Superior temporal gyrus (tissue), 1 donor: ENCODE measurements at regions not wholly inside any gene's neighbourhood (a gene's known extent, or its start where the extent isn't known, plus 50 kb on each side); places are given as distances from the start of the nearest gene placed in this dataset.

Experiments used
- DNase-seq: peaks from one replicate; pipeline ENCODE4 v3.0.0-alpha.2; 2016; ENCODE audit errors: extremely low spot score

DNA sequence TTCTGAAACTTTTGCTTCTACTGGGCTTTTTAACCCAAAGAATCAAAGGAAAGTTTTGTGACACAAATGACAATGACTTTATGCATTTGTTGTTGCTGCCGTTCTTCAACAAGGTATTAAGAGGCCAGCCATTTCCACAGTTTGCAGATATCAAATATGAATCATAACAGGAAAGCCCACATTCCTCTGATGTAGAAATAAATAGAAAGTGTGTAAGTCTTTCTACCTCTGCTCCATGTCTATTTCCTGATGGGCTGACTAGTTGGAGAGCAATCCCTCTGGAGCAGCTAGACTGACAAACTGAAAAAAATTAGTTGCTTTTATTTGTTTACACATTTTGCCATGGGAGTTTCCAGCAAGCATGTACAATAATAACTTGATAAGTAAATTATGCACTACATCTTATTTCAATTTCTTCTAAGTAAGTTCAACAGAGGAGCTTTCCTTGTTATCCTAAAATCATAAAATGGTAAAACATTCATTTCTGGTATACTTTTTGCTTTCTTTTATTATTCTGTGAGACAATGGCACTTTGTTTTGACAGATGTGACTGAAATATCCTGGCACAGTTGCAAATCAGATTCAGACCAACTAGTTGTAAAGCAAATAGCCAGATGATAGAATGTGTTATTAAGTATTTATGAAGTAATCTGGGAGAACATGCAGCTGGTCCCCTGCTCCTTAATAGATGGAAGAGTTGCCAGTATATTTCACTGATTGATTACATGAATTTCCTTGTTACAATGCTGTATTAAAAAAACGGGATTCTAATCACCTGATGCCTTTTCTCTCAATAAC, 266.7 kb downstream of the METTL4 start:
- no peak for DNase-seq

- no peak for DNase-seq
These were observed 264.7 kb downstream of the METTL4 start for GRCh38 chr18:2306606-2307005.

DNA sequence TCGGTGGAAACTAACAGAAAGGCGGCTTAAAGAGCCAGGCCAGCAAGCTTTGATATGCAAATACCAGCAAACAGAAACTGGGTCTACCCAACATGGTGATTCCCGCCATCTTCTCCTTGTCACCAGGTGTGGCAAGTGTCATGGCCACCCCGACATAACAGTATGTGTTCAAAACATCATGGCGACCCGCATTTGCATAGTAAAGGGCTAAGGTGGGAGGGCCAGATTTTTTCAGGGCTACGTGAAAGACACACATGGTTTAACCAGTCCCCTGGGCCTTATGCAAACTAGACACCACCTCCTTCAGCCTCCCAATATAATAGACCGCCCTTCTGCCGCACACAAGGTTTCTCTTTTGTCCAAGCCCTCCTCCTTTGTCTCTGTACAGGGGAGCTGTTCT, 260.4 kb downstream of the METTL4 start:
- DNase-seq = no peak

DNA sequence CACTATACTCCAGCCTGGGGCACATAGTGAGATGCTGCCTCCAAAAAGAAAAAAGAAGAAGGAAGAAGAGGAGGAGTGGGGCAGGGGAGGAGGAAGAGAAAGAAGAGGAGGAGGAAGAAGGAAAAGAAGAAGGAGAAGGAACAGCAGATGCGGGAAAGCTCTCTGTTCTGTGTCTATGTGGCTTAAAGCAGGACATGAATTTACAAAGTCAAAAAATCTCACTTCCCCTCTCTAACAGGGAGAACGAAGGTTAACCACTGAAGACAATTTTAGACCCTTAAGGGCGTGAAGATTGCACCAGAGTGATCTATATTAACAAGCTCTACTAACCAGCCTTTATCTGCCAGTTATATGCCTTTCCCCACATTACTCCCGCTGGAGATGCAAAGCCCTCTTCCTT, 258.9 kb downstream of the METTL4 start:
- DNase-seq = no peak

DNA sequence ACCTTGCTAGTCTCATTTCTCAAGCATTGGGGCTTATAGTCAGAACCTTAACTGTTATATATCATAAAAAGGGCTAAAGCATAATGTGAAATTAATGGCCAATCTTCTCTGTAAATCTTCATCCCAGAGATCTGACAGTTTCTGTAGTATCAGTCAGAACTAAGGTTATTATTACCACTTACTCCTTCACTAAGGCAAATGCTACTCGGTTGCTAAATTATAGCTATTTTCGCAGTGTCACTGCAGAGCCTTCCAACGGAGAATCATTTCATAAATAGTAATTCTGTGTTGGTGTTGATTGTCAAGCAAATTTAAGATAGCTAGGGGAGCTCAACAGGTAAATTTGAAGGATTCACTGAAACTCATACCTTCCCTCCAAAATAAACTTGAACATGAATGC, 258.0 kb downstream of the METTL4 start:
- DNase-seq = no peak

GRCh38 chr18:2316082-2316750, 255.1 kb downstream of the METTL4 start:
- no peak for DNase-seq

DNA sequence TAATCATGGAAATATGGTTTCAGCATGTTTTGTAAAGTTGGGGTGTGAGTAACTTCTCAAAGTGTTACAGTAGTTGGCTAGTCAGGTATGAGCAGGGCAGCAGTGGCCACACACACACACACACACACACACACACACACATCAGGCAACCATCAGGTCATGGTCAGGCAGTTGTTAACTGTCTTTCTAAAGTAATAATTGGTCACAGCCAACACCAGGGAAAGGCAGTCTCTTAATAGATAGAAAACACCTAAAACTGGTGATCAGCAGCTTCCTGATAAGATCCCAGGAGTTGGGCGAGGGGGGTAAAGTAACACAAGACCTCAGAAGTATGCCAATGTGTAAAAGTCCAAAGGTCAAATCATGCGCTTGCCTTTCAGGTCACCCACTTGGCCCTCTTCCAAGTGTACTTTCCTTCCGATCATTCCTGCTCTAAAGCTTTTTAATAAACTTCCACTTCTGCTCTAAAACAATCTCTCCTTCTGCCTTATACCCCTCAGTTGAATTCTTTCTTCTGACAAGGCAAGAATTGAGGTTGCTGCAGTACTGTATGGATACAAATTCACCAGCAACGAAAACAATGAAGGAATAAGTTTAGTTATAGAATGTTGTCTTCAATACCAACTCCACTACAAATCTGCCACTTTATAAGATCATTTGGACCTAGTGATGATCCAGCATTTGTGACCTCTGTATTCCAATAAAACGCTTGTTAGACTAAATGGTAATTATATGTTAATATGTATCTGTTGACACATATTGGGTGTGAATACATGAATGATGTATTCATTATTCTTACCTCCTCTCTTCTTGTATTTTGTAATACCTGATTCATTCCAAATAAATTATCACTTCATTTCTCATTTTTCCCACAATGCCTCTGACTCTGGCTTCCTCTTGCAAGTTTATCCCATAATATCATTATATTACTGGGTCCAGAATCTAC, 254.3 kb downstream of the METTL4 start:
- DNase-seq = no peak

DNA sequence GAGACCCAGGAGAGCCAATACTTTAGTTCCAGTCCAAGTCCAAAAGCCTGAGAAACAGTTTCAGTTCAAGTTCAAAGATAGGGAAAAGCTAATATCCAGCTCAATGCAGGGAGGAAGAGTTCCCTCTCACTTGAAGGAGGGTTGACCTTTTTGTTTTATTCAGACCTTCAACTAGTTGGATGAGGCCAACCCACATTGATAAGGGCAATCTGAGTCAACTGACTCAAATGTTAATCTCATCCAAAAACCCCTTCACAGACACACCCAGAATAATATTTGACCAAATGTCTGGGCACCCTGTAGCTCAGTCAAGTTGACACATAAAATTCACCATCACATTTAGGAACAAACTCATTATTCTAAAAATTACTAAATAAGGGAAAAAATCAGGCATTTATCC, 246.8 kb downstream of the METTL4 start:
- DNase-seq = no peak

GRCh38 chr18:2325308-2325849, 245.9 kb downstream of the METTL4 start:
- DNase-seq = no peak

- DNase-seq = no peak
These were observed 245.4 kb downstream of the METTL4 start for GRCh38 chr18:2325933-2326332.

- no peak for DNase-seq
These were observed 244.3 kb downstream of the METTL4 start for GRCh38 chr18:2326999-2327398.

- no peak for DNase-seq
These were observed 240.5 kb downstream of the METTL4 start for GRCh38 chr18:2330764-2331163.

GRCh38 chr18:2331491-2331890, 239.8 kb downstream of the METTL4 start:
- no peak for DNase-seq

- no peak for DNase-seq
These were observed 234.5 kb downstream of the METTL4 start for GRCh38 chr18:2336690-2337392.

DNA sequence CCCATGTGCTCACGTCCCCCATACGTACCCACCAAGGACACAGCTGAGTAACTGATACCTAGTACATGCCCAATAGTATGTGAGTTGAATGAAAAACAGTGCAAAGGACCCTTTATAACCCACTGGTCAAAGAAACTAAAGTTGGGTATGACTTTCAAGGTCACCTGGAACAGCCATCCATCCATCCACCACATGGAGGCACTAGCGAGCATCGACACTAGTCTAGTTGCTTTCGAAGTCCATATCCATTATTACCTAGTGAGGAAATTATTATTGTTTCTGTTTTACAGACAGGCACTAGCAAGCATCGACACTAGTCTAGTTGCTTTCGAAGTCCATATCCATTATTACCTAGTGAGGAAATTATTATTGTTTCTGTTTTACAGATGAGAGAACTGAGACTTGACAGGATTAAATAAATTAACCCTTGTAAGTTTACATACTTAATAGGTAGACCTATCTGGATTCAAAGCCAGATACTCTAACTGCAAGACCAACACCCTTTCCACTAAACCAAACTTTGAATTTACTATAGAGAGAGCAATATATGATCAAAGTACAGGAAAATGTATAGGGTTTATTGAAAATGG, 233.7 kb downstream of the METTL4 start:
- no peak for DNase-seq

GRCh38 chr18:2338601-2339000, 232.7 kb downstream of the METTL4 start:
- no peak for DNase-seq

- DNase-seq = no peak
These were observed 231.0 kb downstream of the METTL4 start for GRCh38 chr18:2340335-2340734.

DNA sequence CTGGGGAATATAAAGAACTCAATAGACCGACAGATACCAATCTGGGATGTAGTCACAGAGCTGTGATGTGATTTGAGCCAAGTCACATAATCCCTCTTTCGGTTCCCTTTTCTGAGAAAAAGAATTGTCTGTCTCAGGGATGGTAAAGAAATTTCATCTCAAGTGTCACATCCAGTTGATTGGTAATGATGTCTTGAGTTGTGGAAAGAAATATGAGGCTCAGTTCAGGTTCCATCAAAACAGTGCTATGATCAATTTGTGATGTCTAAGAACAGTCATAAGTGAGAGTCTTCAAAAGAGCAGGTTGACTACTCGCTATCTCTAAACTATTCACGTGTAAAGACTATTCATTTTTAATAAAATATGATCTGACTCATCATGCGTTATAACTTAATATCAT, 223.3 kb downstream of the METTL4 start:
- DNase-seq = no peak

- DNase-seq = no peak
These were observed 220.0 kb downstream of the METTL4 start for GRCh38 chr18:2351126-2351850.

DNA sequence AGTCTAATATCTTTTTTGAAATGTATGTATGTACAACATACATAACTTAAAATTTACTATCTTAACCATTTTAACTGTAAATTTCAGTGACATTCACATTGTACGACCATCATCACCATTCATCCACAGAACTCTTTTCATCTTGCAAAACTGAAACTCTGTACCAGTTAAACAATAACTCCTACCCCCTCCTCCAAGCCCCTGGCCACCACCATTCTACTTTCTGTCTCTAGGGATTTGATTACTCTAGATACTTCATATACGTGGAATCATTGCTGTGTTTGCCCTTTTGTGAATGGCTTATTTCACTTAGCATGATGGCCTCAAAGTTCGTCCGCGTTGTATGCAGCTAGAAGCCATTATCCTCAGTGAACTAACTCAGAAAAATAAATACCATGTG, 217.0 kb downstream of the METTL4 start:
- no peak for DNase-seq
